Stimulated activated CD4-positive, alpha-beta T cell treated with anti-CD3 and anti-CD28 coated beads, Interleukin-4, amount 100 ng/mL, for 24 hours (primary cell): ENCODE measurements at regions not wholly inside any gene's neighbourhood (a gene's known extent, or its start where the extent isn't known, plus 50 kb on each side); places are given as distances from the start of the nearest gene placed in this dataset.
"Not testable (repeated sequence)": the region's sequence is repeated elsewhere in the genome, so short reads cannot be mapped to it uniquely, and the experiment has no call there.

Experiments used
- DNase-seq: peaks from one replicate; pipeline ENCODE4 v3.0.0-alpha.2; 2020

DNA sequence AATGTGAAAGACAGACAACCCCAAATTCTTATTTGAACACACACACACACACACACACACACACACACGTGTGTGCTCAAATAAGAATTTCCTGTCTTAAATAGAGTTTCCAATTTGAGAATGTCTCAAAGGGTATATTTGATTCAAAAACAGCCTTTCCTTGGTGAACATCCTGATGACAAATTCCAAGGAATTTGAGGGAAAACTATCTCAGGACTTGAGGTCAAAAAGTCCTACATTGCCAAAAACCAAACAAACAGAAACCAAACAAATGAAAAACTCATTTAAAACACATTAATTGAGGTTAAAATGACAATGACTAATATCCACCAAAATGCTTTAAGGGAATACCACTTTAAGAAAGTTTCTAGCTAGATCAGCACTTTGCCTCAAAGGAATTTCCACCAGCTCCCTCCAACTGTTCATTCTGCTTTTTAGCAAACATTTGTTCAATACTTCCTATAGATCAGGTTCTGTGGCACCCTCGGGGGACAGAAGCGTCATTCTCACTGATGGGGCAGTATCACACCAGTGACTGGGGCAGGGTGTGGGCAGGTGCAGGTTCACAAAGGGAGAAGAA is 232.1 kb upstream of the TRIB2 start:
- DNase-seq: no peak

DNA sequence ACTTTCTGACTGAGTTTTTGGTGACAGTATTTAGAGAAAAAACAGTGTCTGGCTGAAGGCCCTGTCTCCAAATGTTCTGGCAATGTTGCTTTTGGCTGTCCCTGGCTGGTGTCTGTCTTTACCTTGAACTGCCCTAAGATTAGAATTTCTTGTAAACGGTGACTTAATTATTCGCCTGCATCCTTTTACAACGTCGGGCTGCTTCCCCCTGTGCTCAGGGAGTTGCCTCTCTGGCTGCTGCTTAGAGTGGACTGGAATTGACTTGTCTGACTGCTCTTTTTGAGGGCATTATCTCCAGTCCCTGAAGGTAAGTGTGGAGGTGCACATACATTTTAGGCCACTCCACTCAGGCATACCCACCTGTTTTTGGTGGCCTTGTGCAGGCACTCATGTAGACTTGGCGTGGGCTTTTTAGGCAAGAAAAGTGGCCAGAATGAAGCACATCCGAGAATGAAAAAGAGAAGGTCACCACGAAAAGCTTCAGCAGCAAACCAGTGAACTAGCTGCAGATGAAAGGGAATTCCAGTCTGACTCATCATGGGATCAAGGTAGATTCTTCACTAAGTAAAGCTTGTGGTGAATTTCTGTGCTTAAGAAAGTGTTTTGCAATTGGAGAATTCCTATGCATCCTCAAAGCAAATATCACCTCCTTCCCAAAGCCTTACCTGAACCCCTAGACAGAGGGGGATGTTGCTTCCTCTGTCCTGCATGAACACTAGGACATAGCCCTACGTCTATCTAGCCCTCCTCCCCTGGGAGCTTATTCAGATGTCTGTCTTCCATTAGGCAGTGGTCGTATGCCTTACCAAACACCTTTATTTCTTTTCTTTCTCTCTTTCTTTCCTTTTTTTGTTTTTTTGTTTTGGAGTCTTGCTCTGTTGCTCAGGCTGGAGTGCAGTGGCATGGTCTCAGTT is 230.3 kb upstream of the TRIB2 start:
- no peak for DNase-seq

DNA sequence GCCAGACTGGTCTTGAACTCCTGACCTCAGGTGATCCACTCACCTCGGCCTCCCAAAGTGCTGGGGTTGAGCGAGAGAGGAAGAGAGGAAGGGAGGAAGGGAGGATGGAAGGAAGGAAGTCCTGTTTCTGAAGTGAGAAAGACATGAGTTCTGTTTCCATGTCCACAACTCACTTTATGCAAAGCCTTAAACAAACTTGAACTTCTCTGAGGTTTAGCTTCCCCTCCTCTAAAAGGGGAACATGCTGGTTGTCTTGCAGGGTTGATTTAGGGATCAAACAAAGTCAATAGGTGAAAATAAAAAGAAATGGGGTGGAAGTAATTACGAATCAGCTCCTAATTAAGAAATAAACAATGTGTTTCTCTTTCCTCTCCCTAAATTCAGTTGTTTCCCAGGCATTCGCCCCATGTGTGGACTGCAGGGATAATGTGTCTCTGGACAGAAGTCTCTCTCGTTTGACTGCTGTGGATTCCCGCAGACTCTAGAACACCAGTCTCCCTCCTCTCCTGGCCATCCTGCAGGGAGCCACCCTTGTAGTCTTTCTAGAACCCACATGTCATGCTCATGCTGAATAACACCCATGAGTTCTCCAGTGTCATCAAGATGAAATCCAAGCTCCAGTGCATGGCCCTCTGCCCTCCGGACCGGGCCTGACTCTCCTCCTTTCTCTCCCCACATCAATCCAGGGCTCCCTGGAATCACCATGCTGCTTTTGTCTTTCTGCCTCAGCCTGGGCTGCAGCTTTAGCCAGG is 229.3 kb upstream of the TRIB2 start:
- no peak for DNase-seq

DNA sequence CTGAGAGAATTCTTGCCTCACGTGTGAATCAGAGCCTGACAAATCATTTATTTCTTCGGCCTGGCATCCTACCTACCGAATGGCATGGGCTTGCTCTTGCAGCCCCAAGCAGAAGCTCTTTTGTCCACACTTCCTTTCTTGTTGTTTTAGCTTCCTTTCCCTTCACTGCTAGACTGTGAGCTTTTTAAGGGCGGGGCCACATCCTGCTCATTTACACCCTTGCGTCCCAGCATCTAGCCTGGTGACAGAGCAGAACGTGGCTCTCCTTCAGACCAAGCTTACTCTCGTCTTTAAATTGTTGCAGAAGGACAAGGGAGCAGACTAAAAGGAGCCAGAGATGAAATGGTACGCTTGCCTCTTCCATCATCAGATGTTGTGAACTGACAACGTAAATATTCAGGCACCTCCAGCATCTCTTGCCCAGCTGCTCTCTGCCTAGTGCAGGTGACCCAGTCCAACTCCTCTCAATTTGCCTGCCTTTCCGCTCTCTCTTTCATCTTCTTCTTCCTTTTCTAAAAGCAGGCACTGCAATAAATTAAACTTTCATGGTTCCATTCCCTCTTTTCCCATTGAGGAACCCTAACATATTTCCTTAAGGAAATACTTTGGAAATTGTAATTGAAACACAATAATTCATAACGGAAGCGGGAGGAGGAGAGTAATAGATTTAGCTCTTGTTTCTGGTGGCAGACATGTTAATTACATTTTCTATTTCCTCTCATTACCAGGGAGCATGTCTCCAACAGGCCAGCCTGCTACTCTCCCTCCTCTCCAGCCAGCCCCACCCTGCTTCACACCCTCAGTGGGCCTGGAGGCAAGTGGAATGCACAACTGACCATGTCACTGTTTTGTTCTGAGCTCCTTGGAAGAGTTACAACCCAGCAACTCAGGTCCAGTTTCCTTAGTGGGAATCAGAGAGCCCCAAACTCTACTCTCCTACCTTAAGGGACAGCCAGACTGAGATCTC is 228.1 kb upstream of the TRIB2 start:
- peak; percentile 44 for DNase-seq

DNA sequence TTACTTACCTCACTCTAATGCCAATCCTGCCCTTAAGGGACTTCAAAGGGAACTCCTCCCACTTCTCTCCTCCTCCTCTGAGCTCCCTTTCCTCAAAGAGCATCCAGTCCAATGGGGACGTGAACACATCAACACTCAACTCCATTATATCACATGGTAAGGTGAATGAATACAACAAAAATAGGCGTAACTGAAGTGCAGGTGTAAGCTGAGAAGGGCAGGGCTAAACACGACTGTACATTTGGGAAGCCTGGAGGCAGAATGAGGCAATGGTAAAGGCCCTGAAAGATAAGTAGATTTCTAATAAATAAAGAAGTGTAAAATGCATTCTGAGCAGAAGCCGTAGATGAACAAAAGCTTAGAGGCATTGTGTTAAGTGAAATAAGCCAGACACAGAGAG is 226.1 kb upstream of the TRIB2 start:
- no peak for DNase-seq

DNA sequence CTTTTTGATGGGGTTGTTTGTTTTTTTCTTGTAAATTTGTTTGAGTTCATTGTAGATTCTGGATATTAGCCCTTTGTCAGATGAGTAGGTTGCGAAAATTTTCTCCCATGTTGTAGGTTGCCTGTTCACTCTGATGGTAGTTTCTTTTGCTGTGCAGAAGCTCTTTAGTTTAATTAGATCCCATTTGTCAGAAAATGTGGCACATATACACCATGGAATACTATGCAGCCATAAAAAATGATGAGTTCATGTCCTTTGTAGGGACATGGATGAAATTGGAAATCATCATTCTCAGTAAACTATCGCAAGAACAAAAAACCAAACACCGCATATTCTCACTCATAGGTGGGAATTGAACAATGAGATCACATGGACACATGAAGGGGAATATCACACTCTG is 224.4 kb upstream of the TRIB2 start:
- DNase-seq: not testable (repeated sequence)

DNA sequence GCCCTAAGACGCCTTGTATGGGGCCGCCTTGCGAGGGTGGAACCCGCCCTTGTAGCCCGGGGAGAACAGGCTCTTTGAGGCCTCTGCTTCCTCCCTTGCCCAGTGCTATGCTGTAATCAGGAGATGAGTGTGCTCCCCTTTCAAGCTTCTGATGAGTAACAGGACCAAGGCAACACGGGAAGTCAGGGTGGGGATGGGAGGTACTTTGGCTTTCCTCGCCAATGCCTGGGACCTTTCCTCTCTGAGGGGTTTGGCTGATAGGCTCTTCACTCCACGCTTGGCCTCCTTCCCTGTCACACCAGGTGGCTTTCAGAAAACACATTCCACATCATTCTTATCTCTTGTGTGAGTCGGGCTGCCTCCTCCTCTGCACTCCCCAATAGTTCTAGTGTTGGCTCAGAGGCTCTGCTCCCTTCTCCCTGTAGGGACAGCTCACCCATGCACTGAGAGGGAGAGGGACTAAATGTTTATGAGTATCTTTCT is 223.7 kb upstream of the TRIB2 start:
- DNase-seq: peak; percentile 69

DNA sequence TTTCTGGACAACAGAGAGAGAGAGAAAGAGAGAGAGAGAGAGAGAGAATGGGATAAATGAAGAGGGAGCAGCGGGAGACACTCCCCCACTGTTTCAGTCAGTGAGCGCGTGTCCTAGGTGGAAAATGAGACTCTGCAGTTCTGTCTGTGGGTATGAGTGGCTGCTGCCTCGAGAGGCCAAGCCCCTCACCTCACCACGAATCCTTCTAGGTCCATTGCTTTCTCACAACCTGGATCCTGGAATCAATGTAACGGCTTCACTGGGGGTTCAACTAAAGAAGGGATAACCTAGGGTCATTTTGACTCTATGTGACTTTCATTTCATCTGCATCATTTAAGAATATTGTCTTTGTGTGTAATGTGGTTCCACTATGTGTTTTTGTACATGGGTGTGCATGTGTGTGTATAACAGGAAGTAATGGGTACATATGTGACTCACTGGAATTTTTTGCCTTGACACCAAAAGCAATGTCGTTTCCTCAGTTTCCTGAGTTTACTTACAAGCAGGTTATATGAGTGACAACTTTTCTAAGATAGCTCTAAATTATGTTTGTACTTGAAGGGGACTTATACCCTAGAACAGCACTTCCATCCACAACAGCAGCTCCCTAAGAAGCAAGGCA is 221.4 kb upstream of the TRIB2 start:
- DNase-seq: no peak

DNA sequence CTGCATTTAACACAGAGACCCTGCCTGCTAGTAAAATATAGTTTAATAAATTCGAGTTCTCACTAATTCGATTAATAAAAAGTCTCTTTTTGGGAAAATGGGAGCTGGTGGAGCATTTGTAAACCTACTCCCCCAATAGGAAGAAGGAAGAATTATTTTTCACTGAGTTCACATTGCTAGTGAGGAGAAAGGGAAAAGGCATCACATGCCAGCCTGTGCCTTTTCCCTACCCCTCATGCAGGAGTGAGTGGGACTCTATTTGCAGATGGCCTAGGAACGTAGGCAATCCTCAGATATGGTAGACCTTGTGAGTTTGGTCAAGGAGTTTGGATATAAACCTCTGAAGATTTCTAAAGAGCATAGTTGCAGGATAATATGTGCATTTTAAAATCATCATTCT is 218.4 kb upstream of the TRIB2 start:
- DNase-seq: no peak

DNA sequence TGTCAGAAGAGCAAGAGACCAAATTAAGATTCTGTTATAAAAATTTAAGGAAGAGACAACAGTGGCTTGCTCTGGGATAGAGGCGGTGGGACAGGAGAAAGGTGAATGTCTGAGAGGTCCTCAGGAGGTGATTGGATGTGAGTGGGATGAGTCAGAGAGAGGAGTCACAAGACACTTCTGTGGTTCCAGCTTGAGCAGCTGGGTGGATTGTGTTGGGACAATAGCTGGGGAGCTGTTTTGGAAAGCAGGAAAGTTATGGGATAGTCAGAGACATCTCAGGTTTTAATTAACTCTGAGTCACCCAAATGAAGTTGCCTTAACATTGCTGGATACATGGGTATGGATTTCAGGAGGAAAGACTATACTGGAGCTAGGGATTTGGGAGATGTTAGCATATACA is 218.0 kb upstream of the TRIB2 start:
- DNase-seq: no peak

DNA sequence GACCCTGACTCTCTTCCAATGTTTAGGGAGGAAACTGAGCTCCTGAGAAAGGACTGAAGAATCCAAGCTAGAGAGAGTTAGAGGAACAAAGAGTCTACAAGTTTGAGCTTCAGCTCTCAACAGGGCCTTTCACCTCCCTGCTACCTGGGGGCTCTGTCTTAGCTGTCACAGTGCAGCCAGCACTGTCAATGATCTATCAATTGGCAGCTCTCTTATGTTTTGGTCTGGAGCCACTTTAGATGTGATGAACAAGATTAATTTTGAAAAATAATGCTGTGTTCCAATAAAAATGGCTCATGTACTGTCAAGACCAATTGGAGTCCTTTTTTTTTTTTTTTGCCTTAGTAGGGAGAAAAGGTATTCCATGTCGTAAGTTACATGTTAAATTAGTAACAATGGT is 215.8 kb upstream of the TRIB2 start:
- no peak for DNase-seq

DNA sequence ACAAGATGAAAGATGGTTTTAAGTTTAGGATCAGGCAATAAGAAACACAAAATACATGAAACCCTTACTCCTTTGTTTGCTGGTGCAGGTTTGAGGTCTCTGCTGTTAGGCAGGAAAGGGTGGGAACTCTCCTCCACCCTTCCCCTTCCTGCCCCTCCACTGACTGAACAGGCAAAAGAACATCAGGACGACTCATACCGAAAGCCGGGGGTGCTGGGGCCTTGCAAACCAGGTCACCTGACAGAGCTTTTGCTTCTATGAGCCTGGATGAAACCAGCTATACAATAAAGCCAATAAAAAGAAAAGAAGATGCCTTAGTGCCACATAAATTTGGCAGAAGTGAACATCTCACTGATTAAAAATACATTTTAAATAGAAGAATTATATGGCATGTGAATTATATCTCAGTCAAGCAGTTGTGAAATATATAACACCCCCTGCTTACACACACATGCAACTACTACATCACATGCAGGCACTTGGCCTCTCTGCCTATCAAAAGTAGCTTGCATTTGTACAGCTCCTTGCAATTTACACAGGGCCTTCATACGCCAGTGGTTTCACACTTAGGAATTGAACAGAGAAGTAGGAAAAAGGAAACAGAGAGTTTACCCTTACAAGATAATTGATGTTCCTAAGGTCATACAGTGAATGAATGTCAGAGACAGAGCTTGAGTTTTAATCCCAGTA is 215.1 kb upstream of the TRIB2 start:
- DNase-seq: peak; percentile 80

DNA sequence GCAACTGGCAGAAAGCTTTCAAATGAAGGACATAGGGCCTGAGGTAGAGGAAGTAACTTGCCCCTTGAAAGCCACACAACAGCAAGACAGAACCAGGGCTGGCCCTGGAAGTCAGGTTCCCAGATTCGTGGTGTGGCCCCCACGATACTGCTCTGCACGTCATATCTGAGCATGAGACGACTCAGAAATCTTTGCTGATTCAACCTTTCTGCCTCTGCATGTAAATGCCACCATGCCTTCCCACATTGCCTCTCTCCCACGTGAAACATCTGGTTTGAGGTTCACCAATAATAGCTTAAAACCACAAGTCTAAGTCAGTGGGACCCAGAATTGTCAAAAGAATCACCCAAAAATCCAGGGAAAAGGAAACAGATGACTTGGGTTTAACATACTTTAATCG is 214.0 kb upstream of the TRIB2 start:
- DNase-seq: peak; percentile 68

DNA sequence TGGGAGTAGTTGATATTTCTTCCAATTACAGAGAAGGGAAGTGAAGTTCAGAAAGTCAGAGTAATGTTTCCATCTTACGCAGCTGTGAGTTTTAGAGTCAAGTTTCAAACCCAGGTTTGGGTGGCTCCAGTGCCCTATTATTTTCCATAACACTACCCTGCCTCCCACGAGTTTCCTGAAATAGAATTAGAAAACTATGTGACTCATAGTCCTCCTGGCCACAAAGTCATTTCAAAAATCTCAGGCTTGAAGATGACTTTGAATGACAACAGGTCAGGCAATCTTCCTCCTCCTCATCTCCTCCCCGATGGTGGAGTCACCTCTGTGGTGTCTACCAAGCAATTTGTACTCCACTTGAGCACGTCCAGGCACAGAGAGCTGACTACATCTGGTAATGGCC is 212.3 kb upstream of the TRIB2 start:
- DNase-seq: peak; percentile 74

DNA sequence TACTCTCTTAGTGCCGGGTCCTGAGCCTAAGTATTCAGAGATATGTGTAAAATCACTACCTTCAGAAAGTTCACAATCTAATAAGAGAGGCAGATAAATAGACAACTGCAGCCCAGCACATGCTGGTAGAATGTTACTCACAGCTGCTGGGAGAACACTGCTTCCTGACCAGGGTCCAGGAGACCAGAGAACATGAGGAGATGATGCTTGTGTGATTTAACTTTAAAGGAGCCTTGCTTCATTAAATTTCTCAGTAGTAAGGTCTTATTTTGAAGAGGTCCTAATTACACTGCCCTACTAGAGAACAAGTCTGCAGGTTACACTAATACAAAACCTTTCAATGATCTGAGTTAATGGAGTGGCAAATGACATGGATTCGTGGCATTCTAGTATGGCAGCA is 209.9 kb upstream of the TRIB2 start:
- no peak for DNase-seq

DNA sequence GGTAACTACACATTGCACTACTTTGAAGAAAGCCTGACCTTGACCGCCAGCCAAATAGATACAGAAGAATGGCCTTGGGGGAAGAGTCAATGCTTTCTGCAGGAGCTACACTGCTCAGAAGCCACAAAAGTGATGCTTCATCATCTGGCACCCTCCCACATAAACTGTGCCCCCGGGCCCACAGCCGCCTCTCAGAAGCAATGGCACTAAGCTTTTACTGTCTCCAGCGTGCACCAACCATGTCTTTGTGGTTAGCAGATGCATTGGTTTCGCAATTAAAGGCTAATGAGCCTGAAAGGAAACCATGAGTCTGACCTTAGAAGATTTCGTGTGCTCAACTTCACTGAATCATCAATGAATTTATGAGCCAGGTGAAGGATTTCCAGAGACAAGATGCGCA is 209.4 kb upstream of the TRIB2 start:
- peak; percentile 88 for DNase-seq

DNA sequence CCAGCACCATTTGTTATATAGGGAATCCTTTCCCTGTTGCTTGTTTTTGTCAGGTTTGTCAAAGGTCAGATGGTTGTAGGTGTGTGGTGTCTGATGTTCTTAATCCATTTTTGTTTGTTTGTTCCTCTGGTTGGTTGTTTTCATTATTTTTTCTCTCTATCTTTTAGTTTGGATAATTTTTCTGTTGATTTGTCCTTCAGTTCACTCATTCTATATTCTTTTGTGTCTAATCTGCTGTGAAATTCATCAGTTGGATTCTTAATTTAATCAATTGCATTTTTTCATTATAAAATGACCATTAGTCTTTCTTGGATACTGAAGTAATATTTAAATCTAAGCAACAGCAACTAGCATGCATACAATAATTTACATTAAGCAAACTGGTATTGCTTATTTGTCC is 206.7 kb upstream of the TRIB2 start:
- no peak for DNase-seq

DNA sequence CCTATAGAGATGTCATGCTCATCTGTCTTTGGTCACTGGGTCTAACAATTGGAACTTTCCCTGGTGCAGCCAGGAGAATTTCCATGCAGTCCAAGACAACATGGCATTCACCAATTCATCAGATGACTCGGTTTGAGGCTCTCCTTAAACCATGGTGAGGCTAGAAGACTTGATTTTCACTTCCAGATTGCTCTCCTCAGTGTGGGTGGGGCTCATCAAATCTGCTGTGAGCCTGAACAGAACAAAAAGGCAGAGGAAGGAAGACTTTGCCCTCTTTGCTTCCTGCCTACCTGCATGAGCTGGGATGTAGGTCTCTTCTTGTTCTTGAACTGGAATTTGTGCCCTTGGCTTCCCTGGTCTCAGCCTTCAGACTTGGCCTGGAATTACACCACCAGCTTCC is 203.4 kb upstream of the TRIB2 start:
- DNase-seq: no peak

DNA sequence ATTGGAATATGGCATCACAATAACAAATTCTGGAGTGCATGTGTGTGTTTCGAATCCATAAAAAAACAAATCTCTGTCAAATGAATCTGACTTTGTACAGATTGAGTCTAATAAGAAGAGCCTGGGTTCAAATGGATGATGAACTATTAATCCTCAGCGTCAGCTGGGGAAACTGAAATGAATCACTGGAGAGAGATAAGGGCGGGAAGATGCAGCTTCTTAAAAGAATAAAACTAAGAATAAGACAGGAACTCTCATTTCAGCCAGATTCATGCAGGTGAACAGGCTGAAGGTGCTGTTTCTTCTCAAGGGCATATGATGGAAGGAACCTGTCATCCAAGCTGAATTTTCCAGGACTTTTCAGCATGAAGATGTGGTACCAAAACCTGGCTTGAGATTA is 202.6 kb upstream of the TRIB2 start:
- DNase-seq: no peak

DNA sequence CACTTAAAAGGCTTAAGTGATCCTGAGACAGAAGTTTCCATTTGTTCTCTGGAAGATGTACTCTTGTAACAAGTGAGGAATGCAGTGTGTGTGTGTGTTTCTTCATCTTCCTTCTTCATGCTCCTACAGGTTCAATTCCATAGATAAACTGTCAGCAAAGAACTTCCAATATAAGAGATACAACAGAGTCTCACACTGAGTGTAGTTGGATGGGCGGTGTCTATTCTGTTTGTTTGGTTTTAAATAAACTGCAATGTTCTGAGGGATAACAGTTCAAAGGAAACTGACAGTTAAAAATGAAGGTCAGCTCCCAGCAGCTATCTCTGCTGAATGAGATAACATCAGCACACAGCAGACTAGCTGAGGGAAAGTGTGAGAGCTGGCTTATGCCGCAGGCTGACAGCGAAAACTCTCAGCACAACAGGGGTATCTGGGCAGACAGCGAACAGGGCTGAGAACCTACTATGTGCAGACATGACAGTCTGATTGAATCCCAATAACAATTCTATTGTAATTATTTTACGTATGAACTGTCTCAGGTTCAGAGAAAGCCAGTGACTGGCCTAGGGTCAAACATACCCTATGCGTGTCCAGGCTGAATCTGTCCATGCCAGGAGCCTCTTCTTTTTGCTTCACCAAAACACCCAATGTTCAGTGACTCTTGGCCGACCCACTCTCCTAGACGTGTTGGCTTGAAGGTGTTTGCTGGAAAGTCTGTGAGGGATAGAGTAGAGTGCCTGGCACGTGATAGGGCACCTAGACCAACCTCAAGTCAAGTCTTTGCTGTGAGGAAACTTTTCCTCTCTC is 201.9 kb upstream of the TRIB2 start:
- peak; percentile 32 for DNase-seq

DNA sequence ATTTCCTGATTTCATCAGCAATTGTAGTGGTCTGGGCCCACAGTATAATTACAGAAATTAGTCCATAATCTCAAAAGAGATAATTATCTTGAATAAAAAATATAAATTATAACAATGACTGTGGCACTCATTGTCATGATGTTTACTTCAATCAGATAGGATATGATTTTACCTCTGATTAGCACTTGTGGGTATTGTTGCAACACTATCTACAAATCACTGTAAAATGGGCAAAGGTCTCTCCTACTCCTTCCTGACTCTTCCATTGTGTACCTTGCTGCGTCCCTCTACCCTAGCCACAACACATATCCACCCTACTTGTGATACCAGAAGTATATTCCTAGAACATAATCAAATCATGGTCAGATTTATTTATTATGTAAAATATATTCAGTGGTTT is 200.9 kb upstream of the TRIB2 start:
- no peak for DNase-seq
